Cardiac septum (tissue), 1 donor: ENCODE measurements at regions not wholly inside any gene's neighbourhood (a gene's known extent, or its start where the extent isn't known, plus 50 kb on each side); places are given as distances from the start of the nearest gene placed in this dataset.

Experiments
- DNase-seq: peaks from one replicate; pipeline ENCODE4 v3.0.0-alpha.2; 2020; ENCODE audit warnings: low spot score
- intact Hi-C: fragments of 100-400 bp; cut with DNase I; formaldehyde crosslinking; loops from one replicate; pipeline ENCODE4 v1.14.0; 2022
- donor health status: DM: no; HTN: no; CAD: no.

DNA sequence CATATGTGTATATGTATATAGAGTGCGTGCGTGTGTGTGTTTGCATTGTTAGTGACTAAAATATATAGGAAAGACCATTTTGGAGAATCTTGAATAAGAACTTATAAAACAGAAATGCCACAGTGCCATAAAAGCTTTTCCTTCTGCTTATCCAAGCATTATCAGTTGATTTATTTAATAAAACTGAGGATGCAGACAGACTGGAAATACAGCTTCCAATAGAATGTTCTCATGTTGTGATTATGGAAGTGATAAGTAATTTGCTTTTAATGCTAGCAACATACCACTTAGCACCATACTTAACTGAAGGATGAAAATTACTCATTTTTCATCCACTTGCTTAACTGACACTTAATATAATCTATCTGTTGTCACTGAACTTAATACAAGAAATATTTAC is 820.1 kb downstream of the TFAP2A start:
- intact Hi-C loops, result no loop called here

DNA sequence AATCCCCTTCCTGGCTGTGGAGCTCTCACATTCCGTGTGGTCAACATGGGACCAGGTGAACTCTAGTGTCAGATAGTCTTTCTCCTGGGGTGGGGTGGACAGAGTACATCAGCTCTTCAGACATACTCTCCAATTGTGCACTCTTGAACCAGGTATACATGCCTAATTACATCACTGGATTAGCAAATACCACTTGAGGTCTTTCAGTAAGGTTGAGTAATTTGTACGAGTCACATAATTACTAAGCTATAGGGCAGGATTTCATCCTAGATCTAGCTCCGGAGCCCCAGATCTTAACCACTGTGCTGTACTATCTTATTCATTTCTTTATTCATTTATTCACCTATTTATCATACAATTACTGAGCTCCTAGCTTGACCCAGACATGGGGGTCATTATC is 821.3 kb downstream of the TFAP2A start:
- intact Hi-C loops, result no loop called here
- DNase-seq, result no peak

More for the DNA sequence above, 820.1 kb downstream of the TFAP2A start:
- no peak for DNase-seq

DNA sequence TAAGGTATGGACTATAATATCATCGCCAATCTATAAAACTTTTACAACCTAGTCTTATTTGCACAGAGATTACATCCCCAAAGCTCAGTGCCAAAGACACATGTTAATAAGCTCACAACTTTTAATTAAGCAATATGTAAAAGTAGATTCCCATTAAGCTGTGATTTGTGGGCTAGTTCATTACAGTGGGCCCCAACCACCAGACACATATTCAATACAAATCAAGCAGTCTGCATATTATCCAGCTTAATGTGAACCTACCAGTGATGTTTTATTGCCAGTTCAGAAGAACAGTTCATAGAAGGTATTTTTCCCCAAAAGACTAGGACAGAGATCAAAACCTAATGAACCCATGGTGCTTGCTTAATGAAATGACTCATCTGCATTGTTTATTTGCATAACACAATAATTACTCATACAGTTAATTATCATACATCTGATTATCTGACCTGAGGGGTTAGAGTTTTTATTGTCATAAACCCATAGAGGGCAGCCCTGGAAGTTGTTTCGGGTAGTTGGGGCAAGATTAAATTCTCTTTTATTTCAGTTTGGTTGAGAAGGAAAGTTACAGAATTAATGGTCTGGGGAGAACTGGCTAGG is 831.0 kb downstream of the TFAP2A start:
- no peak for DNase-seq
- intact Hi-C loops, result no loop called here

DNA sequence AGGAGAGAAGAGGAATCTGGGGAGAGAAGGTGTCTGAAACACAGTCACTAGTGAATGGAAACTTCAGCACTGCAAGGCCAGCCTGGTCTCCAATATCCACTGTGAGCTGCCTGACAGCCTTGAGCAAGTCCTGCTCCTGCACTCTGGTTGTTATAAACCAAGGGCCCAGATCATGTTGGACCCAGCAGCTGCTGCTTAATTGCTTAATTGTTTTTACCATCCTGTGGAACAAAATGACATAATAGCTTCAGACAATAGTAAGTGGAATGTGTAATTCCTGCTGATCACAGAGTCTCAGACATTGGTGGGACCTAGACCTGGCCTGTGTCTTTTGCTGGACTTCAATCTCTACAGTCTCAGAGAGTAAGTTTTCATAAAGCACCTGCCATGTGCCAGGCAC is 833.7 kb downstream of the TFAP2A start:
- intact Hi-C loops, result no loop called here
- no peak for DNase-seq

DNA sequence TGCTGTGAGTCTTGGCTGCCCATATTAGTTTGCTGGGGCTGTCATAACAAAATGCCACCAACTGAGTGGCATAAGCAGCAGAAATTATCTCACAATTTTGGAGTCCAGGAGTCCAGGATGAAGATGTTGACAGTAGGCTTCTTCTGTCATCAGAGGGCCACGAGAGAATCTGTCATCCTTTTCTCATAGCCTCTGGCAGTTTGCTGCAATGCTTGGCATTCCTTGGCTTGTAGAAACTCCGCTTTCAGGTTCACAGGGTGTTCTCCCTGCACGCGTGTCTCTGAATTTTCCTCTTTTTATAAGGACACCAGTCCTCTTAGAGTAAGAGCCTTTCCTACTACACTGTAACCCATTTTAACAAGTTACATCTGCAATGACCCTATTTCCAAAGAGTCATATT is 838.4 kb downstream of the TFAP2A start:
- DNase-seq, result no peak
- intact Hi-C loops, result no loop called here

DNA sequence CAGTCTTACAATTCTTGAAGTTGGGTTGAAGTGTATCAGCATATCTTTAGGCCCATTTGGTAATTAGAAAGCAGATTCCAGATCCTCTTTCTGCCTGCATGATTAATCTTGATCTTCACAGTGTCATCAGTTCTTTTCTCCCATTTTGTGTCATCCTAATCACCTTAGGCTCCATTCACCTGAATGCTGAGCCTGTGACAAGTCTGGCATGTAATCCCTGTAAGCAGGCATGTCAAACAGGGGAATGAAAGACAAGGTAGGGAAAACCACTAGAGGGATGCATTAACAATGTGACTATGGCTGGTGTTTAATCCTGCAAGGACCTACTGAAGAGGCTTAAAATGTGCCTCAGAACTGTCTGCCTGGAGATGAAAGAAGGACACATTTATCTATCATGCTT is 848.8 kb downstream of the TFAP2A start:
- DNase-seq, result no peak
- intact Hi-C loops, result no loop called here

DNA sequence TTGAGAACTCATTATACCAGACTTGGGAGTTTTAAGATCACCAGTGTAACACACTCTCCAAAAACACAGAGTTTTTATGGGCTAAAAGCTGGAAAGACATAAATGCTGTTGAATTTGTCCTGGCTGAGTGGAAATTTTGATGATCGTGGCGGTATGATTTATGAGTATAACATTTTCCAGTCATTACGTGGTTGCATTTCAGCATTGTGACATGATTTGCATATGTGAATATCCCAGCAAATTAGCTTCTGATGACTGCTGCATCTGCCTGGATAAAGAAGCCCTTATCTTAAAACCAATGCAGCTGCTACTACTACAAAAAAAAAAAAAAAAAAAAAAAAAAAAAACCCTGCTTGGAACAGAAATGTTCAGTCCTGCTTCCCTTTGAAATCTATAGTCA is 850.9 kb downstream of the TFAP2A start:
- DNase-seq, result no peak
- intact Hi-C loops, result no loop called here

DNA sequence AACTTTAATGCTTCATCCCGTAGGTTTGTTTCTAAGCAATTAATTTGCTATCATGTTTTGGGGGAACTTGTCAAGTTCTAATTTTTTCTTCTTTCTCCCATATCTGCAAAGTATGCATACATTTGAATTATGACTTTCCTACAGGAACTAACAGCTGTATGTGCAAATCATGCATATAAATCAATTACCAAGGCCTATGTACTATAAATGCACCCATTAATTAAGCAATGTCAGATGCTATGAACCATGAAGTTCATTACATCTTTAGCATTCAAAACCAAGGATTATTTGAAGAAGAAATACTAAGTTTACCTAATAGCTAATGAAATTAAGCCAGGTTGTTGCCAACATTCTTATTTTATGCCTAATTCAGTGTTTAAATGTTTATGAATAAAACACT is 851.3 kb downstream of the TFAP2A start:
- intact Hi-C loops, result no loop called here
- no peak for DNase-seq

DNA sequence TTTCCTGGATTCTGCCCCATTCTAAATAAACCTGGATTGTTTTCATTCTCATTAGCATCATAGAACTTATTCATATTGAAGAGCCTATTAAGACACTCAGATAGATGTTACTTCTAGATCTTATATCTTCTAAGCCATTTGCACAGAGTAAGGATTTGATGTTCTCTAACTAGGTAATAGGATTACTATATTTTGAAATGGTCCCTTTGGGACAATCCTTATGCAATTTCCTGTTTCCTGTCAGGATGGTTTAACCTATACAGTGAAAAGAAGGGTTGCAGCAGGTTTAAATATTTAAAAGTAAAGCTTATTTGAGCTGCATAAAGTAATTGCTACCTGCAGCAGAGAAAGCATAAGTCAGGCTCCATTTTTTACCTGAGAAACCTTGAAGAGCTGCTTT is 860.1 kb downstream of the TFAP2A start:
- intact Hi-C loops, result no loop called here
- no peak for DNase-seq

DNA sequence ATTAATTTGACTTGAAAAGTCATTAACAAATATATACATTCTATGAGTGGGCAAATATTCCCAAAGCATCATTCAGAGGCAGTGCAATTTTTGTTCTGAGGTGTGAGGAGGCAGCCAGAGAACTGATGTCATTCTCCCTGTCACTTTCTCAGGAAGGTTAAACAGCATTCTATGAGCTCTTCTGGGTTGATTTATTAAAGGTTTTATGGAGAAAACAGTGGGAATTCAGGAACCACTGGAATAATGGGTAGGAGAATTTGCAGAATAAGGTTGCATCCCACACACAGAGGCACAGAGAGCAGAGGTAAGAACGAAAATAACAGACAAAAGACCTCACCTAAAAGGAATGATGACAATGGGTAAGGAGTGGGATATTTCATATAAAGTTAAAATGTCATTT is 860.6 kb downstream of the TFAP2A start:
- intact Hi-C loops, result no loop called here
- DNase-seq, result no peak

DNA sequence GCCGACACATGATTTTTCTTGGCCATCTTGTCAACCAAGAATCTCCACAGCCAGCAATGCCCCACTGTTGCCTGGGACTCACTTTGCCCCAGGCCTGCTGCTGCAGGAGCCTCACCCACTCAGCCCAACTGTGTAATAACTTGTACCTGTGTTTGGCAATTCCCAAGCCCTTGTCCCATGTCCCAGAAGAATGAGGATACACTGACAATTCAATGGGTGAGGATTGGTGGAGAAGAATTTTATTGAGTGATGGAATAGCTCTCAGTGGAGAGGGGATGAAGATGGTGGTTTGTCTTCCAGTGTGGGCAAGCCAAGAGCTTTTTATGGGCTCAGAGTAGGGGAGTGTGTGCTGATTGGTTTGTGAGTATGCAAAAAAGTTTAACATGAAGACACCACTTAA is 861.9 kb downstream of the TFAP2A start:
- DNase-seq, result no peak
- intact Hi-C loops, result no loop called here

DNA sequence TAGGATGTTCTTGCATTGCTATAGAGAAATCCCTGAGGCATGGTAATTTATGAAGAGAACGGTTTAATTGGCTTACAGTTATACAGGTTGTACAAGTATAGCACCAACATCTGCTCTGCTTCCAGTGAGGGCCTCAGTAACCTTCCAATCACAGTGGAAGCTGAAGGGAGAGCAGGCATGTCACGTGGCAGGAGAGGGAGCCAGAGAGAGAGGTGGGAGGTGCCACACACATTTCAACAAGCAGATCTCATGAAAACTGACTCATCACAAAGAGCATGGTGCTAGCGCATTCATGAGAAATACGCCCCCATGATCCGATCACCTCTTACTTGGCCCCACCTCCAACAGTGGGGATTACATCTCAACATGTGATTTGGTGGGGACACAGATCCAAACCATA is 871.2 kb downstream of the TFAP2A start:
- DNase-seq, result no peak
- intact Hi-C loops, result loop anchor here (10.0 kb wide), 1 partner anchor 891 kb away; no protein-coding TSS in a partner anchor

DNA sequence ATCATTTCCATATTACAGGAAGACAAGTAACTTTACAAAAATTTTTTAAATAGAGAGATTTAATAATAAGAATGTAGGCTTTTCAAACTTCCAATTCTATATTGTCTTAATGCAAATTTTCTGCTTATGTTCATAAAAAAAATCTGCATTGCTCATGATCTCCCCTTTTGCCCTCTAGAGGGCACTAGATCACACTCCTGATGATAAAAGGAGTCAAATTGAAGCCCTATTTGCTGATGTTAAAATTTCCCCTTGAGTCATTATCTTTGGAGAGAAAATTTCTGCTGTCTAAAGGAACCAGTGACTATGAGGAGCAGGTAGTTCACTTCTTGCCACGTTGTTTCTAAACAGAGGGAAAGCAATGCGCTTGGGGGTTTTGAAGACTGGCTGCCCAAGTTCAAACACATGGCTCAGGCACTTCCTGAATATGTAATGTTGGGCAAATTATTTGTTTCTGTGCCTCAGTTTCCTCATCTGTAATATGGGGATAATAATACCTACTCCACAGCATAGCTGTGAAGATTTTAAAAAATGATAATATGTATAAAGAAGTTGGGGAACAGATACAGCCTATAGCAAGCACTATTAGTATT is 874.2 kb downstream of the TFAP2A start:
- intact Hi-C loops, result loop anchor here (10.0 kb wide), 1 partner anchor 894 kb away; no protein-coding TSS in a partner anchor
- no peak for DNase-seq

DNA sequence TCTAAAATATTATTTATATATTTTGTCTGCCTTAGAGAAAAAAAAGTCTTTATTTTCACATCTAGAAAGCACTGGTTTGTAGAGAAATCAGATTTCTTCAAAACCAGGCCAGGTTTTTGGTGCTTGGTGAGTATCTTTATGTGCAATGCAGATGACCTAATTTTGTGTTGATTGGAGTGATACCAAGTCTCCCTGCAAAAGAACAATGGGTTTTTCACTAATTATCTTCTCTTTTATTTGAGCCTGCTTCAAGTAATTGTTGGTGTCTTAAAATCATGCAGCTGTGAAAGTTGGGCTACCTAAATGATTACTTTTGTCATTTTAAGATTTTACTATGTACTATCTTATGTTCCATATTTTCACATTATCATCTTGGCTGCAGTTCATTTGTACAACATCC is 874.7 kb downstream of the TFAP2A start:
- DNase-seq, result no peak
- intact Hi-C loops, result loop anchor here (10.0 kb wide), 1 partner anchor 895 kb away; no protein-coding TSS in a partner anchor

DNA sequence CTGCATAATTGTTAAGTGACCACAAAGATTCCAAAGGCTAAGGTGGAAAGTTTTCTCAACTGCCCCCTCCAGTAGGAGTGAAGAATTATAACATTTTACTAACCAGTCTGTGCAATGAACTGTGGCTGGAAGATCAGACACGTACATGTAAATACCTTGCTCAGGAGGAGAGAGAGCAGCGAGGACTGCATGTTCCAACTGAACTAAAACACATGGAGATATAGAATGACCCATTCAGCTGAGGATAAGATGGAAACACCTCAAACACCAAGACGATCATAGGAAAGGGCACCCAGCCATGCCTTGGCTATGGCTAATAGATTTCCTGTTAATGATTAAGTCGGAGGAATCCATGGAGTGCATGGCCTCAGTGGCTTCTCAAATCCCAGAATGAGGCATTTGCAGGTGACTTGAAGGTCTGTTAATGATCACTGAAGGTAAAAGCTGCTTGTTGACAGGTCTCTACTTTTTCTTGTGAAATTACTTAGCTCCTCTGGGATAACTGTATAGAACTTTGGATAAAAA is 875.6 kb downstream of the TFAP2A start:
- intact Hi-C loops, result no loop called here
- DNase-seq, result no peak

DNA sequence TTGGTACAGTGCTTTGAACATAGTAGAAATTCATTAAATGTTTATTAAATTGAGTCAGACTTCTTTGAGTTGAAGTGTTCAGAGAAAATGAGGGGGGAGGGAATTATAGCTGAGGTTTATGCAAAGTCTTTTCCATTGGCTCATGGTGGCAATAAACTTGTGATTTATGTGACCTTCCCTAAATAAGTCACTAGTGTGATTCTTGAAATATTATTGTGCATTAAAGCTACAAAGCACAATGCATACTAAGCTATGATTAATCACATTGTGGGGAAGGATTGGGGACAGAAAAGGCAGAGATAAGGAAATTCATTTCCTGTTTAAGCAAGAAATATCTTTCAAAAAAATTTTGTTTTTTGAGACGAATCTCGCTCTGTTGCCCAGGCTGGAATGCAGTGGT is 877.5 kb downstream of the TFAP2A start:
- intact Hi-C loops, result no loop called here

DNA sequence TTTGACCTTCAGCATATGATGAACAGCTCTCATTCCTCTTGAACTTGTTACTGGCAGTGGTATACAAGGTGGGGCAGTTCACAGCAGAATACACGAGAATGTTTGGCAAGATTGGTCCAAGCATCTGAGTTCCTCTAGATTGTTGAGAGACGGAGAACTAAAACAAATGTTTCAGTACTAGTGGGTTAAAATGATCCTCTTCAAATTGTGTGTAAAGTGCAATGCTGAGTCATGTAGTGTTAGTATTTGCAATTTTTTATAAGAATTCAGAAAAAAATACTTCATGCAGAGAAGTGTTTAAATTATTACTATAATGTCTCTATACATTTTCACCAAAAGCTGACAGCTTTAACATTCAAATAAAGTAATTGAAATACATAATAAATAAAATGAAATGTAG is 879.8 kb downstream of the TFAP2A start:
- intact Hi-C loops, result no loop called here
- DNase-seq, result no peak

More for the DNA sequence above, 877.5 kb downstream of the TFAP2A start:
- DNase-seq, result no peak

DNA sequence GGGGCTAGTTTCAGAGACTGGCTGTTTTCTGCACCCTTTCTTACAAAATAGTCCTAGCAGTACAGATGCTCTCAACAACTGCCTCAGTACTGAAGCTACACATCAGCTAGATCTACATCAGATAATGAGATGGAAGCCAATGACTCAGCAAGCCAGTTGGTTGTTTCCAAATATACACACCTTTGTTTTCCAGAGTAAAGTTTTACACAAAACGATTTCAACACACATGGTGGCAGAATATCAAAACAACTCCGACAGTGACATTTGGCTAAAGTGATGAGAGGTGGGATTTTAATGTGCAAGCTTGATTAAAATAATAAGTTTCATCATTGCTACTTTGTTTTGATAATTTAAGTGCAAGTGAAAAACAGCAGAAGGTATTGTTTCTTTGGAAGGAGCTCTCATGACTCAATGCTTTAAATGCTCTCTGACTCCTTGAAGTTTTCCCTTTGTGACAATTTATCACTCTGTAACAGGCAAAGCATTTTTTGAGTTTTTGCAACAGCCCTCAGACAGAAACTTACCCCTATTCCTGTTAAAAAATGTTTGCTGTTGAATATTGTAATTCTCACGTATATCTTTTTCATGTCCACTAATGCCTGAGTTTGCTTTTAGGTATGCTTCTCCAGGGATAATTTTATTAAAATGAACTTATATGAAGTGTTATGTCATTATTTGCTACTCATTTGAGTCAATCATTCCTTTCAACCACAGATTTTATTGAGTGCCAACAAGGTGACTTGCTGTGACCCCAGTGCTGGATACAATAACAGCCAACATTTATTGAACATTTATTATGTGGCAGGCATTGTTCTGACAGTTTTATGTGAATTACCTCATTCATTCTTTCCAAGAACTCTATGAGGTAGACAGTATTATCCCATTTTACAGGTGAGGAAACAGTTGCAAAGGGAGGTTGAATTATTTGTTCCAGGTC is 882.0 kb downstream of the TFAP2A start:
- no peak for DNase-seq
- intact Hi-C loops, result no loop called here

DNA sequence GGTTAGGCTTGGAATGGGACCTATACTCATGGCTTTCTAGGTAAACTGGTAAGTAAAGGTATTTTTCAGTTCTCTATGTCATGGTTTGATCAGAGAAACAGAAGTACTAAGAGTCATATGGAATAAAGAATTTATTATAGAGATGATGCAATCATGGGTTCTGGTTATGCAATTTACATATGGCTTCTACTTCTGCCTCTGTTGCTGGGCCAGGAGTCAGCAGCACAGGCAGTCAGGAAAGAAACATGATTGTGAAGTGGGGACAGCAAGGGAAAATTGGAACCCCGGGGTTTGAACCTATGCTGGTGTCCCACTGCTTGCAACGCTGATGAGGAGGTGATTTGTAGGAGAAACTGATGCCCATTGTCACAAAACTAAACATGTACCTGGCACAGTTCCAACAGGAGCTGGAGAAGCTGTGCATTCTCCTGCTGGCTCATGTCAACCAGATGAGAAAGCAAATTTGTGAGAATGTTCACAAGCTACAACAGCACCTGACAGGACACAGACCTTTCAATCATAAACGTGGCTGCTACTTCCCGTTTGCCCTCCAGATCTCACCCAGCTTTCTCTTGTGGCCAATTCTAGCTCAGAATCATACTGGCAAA is 887.1 kb downstream of the TFAP2A start:
- intact Hi-C loops, result no loop called here

DNA sequence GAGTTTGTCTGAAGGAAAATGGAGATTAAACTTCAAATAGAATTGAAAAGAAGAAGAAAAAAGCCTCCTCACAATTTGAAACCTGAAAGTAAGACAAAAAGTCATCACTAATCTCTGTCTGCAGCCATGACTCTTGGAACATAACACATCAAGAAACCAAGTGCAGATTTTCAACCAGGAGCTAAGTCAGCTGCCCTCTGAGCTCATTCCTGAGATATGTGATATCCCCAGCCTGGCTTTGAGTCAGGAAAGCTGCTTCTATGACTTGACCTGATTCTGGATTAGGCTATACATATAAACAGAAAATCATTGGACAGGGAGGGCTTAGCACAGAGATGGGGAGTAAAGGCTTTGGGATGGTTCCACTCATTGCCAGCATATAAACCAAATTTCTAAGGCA is 891.4 kb downstream of the TFAP2A start:
- no peak for DNase-seq
- intact Hi-C loops, result no loop called here

More for the DNA sequence above, 887.1 kb downstream of the TFAP2A start:
- DNase-seq, result no peak
